ENCODE measurements at regions not wholly inside any gene's neighbourhood (a gene's known extent, or its start where the extent isn't known, plus 50 kb on each side); places are given as distances from the start of the nearest gene placed in this dataset.

- no peak for DNase-seq
These were observed 267.7 kb downstream of the GADD45G start for GRCh38 chr9:89872426-89872912.

- no peak for DNase-seq
These were observed 268.3 kb downstream of the GADD45G start for GRCh38 chr9:89872913-89873707.

DNA sequence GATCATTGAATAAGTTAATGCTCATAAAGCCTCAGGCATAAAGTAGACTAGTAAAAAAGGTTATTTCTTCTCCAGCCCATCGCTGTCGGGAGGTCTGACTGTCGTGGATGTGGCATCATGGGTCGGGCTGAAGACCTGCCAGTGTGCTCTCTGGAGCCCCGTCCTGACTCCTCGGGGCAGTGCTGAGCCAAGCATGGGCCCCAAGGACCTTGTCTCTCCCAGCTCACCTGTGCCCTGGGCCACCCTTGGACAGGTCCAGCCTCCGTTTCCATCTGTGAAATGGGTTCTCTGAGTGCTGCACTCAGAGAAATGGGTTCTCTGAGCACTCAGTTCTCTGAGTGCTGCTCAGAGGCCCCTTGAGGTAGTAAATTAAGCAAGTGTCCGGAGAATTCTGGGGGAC, 269.0 kb downstream of the GADD45G start:
- no peak for DNase-seq

GRCh38 chr9:89874351-89875321, 269.8 kb downstream of the GADD45G start:
- no peak for DNase-seq

DNA sequence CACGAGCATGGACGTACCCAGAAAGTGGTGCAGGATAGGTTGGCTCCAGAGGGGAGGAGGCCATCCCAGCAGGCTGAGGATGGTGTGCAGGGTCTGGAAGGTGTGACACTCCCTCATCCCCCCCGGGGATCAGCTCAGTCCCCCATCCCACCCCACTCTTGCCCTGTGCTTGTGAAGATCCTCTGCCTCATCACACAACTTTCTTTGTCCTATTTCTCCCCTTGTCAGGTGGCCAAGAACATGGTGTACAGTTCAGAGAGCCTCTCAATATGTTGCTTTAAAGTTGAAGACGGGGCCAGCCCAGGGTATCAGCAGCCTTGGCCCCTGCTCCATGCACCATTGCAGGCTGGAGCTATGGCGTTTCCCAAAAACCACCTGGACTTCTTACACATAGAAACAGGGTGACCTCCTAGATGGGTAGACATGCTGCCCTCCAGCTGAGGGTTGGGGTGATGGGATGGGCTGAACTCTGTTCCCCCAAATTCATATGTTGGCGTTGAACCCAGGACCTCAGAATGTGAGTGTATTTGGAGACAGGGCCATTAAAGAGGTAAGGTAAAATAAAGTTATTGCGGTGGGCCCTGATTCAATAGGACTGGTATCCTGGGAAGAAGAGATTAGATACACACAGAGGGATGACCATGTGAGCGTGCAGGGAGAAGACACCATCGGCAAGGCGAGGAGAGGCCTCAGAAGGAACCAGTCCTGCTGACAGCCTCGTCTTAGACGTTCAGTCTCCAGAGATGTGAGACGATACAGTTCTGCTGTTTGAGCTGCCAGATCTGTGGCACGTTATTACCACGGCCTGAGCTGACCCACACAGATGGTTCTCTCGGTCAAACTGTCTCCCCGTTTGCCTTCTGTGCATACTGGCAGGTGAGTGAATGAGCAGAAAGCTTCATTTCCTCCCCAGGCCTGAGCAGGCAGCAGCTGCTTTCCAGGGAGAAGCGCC, 272.5 kb downstream of the GADD45G start:
- no peak for DNase-seq

DNA sequence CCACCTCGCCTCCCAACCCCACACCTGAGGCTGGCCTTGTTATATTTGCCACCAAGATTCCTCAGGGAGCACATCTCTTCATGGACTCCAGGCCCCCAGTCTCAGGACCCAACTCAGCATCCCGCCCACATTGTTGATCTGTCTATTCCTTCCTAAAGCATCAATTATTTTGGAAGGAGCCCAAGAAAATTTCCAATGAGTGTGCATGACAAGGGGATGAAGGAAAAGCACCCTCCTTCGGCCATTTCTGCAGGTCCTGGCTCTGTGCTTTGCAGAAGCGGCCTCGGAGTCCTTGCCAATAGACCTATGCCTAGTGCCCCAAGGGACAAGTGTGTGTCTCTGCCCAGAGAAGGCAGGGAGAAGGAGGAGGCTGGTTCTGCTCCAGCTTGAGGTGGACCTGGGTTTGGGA, 273.2 kb downstream of the GADD45G start:
- no peak for DNase-seq

GRCh38 chr9:89878687-89879086, 273.9 kb downstream of the GADD45G start:
- peak; percentile 70 for DNase-seq

GRCh38 chr9:89879276-89879675, 274.5 kb downstream of the GADD45G start:
- DNase-seq: no peak

DNA sequence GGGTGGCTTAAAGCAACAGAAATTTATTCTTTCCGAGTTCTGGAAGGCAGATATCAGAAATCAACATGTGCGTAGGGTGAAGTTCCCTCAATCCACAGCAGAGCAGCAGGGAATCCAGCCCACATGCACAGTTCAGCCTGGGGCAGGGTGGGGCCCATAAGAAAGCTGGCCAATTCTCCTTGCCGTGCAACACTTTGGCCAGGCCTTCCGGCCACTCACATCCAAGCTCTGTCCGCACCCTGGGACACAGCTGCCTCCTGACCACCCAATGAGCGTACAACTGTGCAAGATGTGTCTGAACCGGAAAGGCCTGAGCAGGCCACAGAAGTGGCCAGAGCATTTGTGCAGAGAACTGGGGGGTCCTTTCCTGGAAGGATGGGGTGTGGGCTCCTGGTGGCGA, 274.9 kb downstream of the GADD45G start:
- DNase-seq: no peak

GRCh38 chr9:89880161-89880560, 275.3 kb downstream of the GADD45G start:
- no peak for DNase-seq

GRCh38 chr9:89880721-89881120, 275.9 kb downstream of the GADD45G start:
- no peak for DNase-seq

DNA sequence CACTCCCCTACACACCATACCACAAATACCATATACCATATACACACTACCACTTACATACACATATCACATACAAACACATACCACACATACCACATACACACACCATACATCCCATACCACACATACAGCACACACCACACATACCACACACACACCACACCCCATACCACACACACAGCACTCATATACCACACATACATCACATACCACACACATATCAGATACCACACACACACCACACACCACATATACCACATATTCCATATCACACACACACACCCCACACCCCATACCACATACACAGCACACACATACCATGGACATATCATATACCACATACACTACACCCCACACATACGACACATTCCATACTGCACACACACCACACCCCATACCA, 276.6 kb downstream of the GADD45G start:
- no peak for DNase-seq

- no peak for DNase-seq
These were observed 278.1 kb downstream of the GADD45G start for GRCh38 chr9:89882930-89883361.

DNA sequence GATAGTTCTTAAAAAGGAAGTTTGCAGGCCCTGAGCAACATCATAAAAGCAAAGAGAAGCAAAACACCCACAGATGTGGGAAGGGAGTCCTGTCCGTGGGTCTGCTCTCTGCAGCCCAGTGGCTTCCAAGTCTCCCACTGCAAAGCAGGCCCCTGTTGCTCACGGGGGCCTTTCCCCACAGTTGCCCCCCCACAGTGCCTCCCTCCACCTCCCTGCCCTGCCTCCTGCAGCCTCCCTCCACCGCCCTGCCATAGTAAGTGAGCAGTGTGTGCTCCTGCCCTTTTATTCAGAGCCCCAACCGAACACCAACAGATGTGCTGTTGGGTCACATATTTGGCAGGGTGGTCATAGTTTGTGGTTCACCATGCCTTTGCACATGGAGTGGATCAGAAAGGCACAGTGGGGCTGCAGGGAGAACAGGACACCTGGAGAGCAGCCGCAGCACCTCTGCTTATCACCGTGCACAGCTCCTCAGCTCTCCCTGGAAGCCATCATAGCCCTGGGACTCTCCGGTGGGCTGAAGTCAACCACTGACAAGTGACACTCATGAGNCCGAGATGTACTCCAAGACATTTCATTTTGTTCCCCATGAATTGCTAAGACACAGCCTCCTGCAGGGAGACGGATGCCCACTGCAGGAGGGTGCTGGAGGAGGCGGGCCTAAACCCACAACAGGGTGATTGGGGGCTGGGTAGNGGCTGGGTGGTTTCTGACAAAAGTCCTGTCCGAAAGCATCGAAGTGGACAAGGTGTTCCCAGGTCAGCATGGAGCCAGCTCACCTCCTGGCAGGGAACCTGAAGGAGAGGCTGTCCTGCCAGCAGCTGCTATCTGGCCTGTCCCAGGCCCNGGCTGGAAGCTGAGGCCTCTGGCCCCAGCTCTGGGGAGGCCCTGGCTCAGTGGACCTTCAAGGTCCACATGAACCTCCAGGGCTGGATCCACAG, 278.9 kb downstream of the GADD45G start:
- DNase-seq: no peak

- DNase-seq: no peak
These were observed 279.7 kb downstream of the GADD45G start for GRCh38 chr9:89884356-89885083.

DNA sequence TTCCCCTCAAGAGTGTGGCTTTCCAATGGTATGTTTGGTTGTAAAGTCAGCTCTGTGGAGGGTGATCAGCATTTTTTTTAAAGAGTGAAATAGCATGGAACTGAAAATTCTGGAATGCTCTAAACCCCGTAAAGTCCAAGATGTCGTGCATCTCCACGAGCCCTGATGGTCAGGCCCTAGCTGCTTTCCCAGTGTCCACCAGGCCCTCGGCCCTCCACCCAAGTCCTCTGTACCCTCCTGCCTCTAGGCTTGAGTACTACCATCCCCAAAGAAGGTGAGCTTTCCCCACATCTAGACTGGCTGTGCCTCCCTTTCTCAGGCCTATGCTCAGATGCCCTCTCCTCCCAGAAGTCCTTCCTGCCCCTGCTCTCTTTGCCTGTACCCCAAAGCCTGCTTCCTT, 280.3 kb downstream of the GADD45G start:
- DNase-seq: no peak

DNA sequence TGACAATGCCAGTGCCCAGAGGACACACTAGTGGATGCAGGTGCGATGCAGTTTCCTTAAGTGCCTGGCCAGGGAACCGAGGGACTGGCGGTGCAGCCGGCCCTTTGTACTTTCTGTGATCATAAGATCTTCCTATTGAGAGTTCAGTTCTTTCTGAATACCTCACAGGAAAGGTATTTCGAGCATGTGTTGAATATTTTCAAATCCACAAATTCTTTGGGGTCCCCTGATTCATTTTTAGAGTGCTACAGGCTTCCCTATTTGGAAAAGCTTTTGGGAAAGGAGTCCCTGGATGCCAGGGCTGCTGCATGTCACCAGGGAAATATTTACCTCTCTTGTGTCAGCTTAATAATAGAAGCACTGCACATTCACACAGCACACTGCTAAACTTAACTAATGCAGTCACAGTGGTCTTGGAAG, 281.5 kb downstream of the GADD45G start:
- DNase-seq: no peak

- no peak for DNase-seq
These were observed 282.5 kb downstream of the GADD45G start for GRCh38 chr9:89887286-89887685.

DNA sequence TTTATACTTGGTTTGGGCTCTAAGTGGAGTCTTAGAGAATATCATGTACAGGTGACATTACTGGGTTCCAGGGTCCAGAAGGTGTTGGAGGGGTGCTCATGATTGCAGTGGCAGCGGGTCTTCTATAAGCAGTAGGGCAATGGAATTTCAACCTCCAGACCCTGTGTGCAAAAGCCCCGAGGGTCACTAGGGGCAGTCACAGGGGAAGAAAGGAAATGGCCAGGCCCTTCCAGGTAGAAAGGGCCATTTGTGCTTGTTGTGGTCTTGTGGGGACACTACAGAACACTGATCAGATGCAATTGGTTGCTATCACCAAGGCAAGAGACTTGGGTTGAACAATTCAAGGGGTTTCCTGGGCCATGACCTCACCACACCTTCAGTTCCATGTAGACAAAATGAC, 283.4 kb downstream of the GADD45G start:
- DNase-seq: no peak

DNA sequence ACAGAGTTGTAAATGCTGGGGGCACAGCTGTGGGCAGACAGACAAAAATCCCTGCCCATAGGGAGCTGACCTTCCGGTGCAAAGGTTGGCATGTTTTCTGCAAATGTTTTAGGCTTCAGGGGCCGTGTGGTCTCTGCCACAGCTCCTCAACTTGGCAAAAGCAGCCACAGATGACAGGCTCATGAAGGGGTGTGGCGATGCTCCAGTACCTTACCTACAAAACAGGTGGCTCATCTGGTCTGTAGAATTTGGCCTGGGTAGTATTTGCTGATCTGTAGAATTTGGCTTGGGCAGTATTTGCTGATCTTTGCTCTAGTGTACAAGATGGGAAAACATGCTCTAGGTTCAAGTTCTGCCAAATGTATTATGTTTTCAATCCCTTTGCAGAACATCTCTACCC, 283.9 kb downstream of the GADD45G start:
- no peak for DNase-seq

DNA sequence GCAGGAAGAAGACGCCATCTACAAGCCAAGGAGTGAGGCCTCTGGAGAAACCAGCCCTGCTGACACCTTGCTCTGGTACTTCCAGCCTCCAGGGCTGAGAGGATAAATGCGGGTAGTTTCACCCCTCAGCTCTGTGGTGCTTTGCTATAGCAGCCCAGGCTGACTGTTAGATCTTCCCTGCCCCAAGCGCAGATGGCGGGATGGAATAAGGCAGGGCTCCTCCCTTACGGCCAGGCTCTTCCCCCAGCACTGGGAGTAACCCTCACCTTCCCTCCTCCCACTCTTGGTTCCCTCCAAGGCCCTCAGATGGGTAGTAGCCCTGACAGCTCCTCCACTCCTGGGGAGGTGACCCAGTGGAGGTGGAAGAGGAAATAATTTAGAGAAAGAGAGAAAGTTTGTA, 285.1 kb downstream of the GADD45G start:
- DNase-seq: no peak
